ENCODE measurements at regions not wholly inside any gene's neighbourhood (a gene's known extent, or its start where the extent isn't known, plus 50 kb on each side); places are given as distances from the start of the nearest gene placed in this dataset.

GRCh38 chr6:159525445-159526025 is 167.5 kb downstream of the SOD2 start:
- ATAC-seq (ENCODE audit: insufficient read depth, low FRiP score) (peak; percentile 41), DNase-seq (peak in 1 of 3 donors; percentile 29)
- Histone ChIP-seq H3K4me1 (ENCODE audit: control insufficient read depth in 5 of 5, insufficient read depth in 5 of 5, low read length in 5 of 5) (no peaks in the 10 kb centered on the region), H3K9ac (ENCODE audit: insufficient read depth in 1 of 2, low read length in 2 of 2) (no peak overlapping the region), H3K9me3 (ENCODE audit: control insufficient read depth in 4 of 4, insufficient read depth in 3 of 4, low read length in 3 of 4) (peaks cover 0 to 2% (median 0%) of the 10 kb centered on the region in 4 donors), H3K36me3 (ENCODE audit: control insufficient read depth in 4 of 4, insufficient read depth in 4 of 4, low read length in 4 of 4) (no peaks in the 10 kb centered on the region), H3K27me3 (ENCODE audit: control insufficient read depth in 3 of 3, insufficient read depth in 3 of 3, low read length in 2 of 3) (peaks cover 0 to 2% (median 0%) of the 10 kb centered on the region in 3 donors), H3K4me3 (no peak overlapping the region), H3K27ac (ENCODE audit: low read depth in 1 of 2, low read length in 1 of 2) (no peak overlapping the region)
- WGBS, 2 donors, result 52 to 57% methylated on average over 9 of the region's 9 CpGs
- TF ChIP-seq, protein P1, sequence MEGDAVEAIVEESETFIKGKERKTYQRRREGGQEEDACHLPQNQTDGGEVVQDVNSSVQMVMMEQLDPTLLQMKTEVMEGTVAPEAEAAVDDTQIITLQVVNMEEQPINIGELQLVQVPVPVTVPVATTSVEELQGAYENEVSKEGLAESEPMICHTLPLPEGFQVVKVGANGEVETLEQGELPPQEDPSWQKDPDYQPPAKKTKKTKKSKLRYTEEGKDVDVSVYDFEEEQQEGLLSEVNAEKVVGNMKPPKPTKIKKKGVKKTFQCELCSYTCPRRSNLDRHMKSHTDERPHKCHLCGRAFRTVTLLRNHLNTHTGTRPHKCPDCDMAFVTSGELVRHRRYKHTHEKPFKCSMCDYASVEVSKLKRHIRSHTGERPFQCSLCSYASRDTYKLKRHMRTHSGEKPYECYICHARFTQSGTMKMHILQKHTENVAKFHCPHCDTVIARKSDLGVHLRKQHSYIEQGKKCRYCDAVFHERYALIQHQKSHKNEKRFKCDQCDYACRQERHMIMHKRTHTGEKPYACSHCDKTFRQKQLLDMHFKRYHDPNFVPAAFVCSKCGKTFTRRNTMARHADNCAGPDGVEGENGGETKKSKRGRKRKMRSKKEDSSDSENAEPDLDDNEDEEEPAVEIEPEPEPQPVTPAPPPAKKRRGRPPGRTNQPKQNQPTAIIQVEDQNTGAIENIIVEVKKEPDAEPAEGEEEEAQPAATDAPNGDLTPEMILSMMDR (IDR thresholded peaks at IDR 0.05; ENCODE audit: control extremely low read depth, extremely low read depth), result no peak

GRCh38 chr6:159522877-159523547 is 170.0 kb downstream of the SOD2 start:
- Histone ChIP-seq H3K27me3 (ENCODE audit: control insufficient read depth in 3 of 3, insufficient read depth in 3 of 3, low read length in 2 of 3) (peaks cover 0 to 2% (median 0%) of the 10 kb centered on the region in 3 donors), H3K27ac (ENCODE audit: low read depth in 1 of 2, low read length in 1 of 2) (no peak overlapping the region), H3K36me3 (ENCODE audit: control insufficient read depth in 4 of 4, insufficient read depth in 4 of 4, low read length in 4 of 4) (no peaks in the 10 kb centered on the region), H3K9me3 (ENCODE audit: control insufficient read depth in 4 of 4, insufficient read depth in 3 of 4, low read length in 3 of 4) (peaks cover 0 to 4% (median under 1%) of the 10 kb centered on the region in 4 donors), H3K9ac (ENCODE audit: insufficient read depth in 1 of 2, low read length in 2 of 2) (no peak overlapping the region), H3K4me1 (ENCODE audit: control insufficient read depth in 5 of 5, insufficient read depth in 5 of 5, low read length in 5 of 5) (no peaks in the 10 kb centered on the region), H3K4me3 (no peak overlapping the region)
- WGBS, 2 donors, result 86 to 89% methylated on average over 4 of the region's 4 CpGs
- DNase-seq, result no peak
- ATAC-seq (ENCODE audit: insufficient read depth, low FRiP score), result no peak
- TF ChIP-seq, protein P1 (IDR thresholded peaks at IDR 0.05; ENCODE audit: control extremely low read depth, extremely low read depth), result no peak

DNA sequence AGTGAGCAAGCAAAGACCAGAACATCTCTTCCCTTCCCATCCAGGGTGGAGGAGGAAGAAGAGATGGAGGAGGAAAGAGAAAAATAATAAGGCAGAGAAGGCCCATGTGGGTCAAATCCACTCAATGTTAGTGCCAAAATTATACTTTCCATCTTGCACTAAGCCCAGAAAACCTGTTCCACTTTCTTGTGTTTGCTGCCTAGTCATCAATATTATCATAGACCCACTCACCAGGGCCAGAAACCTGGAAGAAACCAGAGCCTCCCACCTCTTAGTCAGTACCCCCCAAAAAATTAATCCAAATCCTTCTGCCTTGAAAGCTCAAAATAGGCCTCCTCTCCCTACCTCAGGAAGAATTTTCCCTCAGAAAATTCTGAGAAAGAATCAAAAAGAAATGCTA is 171.1 kb downstream of the SOD2 start:
- ATAC-seq (ENCODE audit: insufficient read depth, low FRiP score), result no peak
- Histone ChIP-seq H3K36me3 (ENCODE audit: control insufficient read depth in 4 of 4, insufficient read depth in 4 of 4, low read length in 4 of 4) (no peaks in the 10 kb centered on the region), H3K4me1 (ENCODE audit: control insufficient read depth in 5 of 5, insufficient read depth in 5 of 5, low read length in 5 of 5) (no peaks in the 10 kb centered on the region), H3K9ac (ENCODE audit: insufficient read depth in 1 of 2, low read length in 2 of 2) (no peak overlapping the region), H3K27ac (ENCODE audit: low read depth in 1 of 2, low read length in 1 of 2) (no peak overlapping the region), H3K9me3 (ENCODE audit: control insufficient read depth in 4 of 4, insufficient read depth in 3 of 4, low read length in 3 of 4) (peaks cover 0 to 4% (median under 1%) of the 10 kb centered on the region in 4 donors), H3K27me3 (ENCODE audit: control insufficient read depth in 3 of 3, insufficient read depth in 3 of 3, low read length in 2 of 3) (peaks cover 0 to 2% (median 0%) of the 10 kb centered on the region in 3 donors), H3K4me3 (no peak overlapping the region)
- TF ChIP-seq, protein P1 (IDR thresholded peaks at IDR 0.05; ENCODE audit: control extremely low read depth, extremely low read depth), result no peak
- DNase-seq, result no peak

All from lung (tissue), 11 donors.